ENCODE measurements at regions not wholly inside any gene's neighbourhood (a gene's known extent, or its start where the extent isn't known, plus 50 kb on each side); places are given as distances from the start of the nearest gene placed in this dataset.
A peak's percentile ranks its signal among the peaks of the same experiment; 100 is the strongest.
"Not testable (repeated sequence)": the region's sequence is repeated elsewhere in the genome, so short reads cannot be mapped to it uniquely, and the experiment has no call there.

DNA sequence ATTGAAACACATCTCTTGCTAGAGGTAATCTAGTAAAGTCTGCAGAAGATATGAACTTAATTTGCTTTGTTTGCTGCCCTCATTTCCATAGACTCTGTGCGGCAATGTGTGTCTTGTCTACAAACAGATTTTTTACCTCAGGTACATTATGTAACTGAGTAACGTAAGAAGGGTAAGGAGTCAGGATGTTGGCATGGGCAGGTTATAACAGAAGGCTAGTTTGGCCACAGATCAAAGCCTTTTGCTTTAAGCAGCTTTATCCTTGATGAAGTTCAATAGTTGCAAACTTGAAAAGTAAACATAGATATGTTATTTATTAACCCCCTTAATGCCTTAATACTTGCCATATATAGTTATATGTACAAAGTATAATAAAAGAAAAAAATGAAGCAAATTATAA lies 391.6 kb upstream of the FKBP1C start:
- DNase-seq (ENCODE audit: low spot score), result peak; percentile 42

DNA sequence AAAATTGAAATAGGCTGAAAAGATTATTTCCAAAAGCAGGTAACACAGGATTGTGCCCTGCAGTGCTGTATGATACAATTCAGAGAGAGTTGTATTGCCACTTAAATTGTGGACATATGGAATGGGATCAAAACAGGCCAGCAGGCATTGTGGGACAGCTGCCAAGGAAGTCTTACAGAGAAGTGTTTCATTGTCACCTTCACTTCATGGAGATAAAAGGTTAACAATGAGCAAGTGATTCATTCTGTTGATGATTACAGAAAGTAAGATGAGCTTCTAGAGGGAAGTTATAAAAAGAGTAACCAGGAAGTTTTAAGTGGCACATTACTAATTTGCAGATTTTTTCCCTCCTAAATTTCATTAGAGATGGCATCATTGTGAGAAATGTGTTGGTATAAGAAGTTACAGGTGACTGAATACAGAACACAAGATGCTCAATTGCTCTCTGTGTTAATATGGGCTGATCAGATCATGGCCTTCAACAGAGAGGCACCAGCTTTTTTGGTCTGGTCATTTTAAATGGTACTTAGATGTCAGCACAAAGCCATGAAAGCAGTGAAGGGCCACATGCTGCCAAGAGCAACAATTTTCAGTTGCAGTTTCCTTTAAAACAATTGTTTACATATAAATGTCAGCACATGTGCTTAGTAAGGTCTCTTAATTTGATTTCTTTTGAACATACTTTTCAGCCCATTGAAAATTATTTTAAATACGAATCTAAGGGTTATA lies 402.5 kb upstream of the FKBP1C start:
- DNase-seq (ENCODE audit: low spot score), result peak; percentile 31

DNA sequence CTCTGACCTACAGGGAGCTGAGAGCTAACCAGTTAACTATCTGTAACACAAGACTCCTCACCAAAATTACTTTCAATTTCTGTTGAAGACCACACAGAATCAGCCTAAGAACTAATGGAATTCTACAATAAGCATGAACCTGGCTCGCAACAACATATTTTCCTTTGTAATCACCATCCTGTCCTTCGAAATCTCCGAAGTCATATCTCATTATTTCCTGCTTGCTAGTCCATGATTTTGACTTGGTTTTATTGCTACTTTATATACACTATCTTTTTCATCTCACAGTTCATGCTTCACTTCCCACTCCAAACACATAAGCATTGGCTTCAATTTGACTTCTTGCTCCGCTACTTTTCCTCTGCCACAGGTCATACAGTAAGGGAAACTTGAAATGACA lies 405.8 kb upstream of the FKBP1C start:
- no peak for DNase-seq (ENCODE audit: low spot score)

DNA sequence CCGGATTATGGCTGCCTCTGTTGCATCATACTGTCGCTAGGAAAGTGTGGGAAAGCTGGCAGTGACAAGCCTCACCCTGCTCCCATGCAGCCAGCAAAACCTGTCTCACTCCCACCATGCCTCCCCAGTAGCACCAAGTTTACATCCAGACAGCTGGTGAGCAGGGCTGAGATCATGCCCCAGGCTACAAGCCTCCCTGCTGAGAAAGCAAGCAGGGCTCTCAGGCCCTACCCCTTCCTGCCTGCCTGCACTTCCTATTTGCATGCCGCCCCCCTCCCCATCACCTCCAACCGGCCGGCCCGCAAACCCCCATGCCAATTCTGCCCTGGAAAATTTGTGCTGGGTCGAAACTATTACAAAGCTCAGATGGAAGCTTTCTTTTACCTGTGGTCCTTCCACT lies 408.2 kb upstream of the FKBP1C start:
- no peak for DNase-seq (ENCODE audit: low spot score)

DNA sequence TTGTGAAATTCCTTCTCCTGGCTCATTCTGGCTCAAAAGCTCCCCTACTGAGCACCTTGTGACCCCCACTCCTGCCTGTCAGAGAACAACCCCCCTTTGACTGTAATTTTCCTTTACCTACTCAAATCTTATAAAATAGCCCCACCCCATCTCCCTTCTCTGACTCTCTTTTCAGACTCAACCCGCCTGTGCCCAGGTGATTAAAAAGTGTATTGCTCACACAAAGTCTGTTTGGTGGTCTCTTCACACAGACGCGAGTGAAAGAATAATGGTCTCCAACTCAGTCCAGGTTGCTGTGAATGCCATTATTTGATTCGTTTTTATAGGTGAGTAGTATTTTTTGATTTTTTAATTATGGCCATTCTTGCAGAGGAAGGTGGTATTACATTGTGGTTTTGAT lies 414.1 kb upstream of the FKBP1C start:
- DNase-seq (ENCODE audit: low spot score), result no peak

DNA sequence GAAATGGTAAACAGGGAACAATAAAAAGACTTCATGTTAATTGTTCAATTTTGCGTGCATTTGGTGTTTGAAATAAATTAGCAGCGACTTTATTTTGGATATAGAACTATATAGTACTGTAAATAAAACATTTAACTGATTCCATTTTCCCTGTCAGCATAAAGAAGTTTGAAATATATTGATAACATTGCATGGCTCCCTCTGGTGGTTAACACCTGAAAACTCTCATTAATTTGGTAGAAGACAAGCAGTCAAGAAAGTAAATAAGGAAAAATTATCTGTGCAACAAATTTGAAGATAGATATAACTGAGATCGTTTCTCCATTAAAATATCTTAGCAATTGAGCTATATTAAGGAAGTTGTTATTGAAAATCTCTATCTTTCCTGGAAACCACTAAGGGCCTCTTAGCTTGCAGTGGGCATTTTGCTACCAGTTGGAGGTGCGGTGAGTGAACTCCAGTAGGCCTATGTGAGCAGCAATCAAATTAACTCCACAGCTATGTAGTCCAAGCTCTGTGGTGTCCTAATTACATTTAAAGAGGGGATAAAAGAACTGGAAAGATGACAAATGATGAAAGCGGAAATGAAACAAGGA lies 435.7 kb upstream of the FKBP1C start:
- DNase-seq (ENCODE audit: low spot score), result no peak

DNA sequence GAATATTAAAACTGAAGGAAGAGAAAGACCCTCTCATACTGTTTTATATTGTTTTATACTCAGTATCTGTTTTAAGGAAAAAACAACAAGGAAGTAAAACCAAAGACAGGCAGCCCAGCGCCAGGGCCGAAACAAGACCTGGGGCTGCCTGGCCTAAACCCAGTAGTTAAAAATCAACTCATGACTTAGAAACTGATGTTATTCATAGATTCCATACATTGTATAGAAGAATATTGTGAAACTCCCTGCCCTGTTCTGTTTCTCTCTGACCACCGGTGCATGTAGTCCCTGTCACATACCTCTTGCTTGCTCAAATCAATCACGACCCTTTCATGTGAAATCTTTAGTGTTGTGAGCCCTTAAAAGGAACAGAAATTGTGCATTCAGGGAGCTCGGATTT lies 445.1 kb upstream of the FKBP1C start:
- DNase-seq (ENCODE audit: low spot score), result not testable (repeated sequence)

DNA sequence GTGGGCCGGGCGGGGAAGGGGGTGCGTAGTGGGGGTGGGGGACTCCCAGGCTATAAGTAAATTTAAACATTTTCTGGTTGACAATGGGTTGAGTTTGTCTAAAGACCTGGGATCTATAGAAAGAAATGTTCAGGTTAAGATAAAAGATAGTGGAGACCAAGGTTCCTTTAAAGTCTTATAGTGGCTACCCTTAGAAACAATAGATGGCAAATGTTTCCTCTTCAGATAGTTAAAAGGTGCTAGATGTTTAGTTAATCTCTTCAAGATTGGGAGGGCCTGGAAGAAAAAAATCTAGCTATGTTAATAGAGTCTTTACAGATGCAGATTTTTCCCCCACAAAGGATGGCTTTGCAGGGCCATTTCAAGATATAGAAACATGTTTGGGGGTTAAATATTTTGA lies 446.4 kb upstream of the FKBP1C start:
- no peak for DNase-seq (ENCODE audit: low spot score)

DNA sequence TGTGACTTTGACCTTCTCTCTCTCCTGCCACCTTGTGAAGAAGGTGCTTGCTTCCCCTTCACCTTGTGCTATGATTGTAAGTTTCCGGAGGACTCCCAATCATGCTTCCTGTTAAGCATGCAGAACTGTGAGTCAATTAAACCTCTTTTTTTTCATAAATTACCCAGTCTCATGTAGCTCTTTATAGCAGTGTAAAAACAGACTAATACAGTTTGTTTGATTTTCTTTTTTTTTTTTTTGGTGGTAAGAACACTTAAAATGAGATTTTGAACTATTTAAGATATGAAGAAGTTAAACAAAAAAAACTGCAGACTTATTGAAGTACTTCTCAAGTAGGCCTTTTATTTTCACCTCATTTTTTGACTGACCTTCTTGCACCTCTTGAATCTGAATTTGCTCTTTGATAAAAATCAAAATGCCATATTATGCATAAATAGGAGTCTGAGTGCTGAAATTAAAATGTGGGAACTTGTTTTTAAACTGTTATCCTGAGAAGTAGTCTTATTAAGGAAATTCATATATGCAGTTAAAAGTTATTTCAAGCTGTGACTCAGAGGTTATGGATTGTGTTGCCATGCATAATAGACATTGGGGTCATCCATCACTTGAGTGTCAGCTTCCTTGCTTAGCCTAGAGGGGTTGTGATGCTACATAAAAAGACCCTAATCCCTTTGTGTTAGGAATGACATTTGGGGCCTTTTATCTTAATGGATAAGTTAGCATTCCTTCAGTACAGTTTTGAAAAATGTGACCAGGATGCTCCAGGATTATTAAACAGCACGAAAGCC lies 447.9 kb upstream of the FKBP1C start:
- no peak for DNase-seq (ENCODE audit: low spot score)

DNA sequence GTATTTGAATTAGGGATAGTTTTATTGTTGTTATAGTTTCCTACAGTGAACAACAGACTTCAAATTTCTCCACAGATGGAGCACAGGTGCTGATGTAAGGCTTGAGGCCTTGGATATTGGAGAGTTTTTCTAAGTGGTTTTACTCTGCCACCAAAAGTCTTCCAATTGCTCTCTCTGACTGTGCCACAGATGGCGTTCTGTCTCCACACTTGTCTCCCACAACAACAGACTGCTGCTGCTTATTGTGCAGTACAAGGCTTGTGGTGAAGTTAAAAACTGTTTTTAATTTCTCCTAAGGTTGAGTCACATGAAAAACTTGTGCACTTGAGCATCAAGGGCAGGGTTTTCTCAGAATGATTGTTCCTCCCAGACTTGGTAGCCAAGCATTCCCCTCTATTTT lies 460.9 kb upstream of the KHDRBS2 start:
- DNase-seq (ENCODE audit: low spot score), result no peak

DNA sequence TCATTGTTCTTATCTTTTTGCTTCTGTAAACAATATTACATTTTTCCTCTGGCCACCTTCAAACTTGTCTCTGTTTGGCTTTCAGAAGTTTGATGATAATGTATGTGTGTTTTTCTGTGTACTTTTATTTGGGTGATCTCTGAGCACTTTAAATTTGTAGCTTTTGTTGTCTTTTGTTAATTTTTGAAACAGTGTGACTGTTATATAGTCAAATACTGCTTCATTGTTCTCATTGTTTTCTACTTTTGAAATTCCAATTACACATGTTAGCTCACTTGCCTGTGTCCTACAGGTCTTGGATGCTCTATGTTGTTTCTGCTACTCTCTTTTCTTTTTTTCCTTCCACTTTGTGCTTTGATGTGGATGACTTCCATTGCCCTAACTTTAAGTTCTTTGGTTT lies 460.1 kb upstream of the KHDRBS2 start:
- DNase-seq (ENCODE audit: low spot score), result no peak

DNA sequence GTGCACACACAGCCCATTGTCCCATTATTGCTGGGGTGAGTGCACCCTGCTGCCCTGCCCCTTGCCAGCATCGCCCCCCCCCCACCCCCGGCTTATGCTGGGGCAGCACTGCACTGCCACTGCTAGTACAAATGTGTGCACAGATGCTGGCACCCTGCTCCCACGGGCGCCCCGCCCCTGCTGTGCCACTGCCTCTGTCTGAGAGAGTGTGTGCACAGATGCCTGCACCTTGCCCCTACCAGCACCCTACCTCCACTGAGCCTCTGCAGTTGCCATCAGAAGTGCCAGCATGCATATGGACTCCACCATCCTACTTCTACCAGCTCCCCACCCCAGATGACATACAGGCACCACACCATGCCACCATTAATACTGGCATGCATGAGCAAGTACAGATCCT lies 454.6 kb upstream of the KHDRBS2 start:
- DNase-seq (ENCODE audit: low spot score), result no peak

DNA sequence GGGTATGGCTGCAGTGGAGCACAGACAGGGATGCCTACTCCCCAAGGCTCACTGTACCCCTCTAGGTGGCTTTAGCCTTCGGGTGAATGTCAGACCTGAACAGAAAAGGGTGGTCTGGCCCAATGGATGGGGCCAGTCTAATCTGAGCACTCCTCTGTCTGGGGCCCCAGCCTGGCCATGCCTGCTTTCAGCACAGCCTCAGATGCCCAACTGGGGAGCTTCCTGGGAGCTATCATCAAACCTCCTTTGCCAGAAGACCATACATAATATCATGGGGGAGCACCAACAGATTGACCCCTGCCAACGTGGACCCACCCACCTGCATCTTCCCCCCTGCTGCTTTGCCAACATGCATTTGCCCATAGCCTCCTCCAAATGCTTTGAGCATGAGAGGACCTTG lies 454.1 kb upstream of the KHDRBS2 start:
- no peak for DNase-seq (ENCODE audit: low spot score)

DNA sequence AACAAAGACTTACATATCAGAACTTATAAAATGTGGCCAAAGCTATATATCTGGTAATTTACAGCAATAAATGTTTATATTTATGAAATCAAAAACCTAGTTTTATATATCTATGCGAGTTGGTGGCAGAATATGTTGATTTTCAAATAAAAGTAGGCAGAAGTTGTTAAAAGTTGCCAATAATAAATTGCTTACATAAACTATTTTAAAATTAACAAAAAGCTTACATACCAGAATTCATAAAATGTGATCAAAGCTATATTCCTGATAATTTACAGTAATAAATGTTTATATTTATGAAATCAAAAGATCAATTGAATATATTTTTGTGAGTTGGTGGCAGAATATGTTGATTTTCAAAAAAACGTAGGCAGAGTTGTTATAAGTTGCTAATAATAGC lies 451.8 kb upstream of the KHDRBS2 start:
- DNase-seq (ENCODE audit: low spot score), result no peak

DNA sequence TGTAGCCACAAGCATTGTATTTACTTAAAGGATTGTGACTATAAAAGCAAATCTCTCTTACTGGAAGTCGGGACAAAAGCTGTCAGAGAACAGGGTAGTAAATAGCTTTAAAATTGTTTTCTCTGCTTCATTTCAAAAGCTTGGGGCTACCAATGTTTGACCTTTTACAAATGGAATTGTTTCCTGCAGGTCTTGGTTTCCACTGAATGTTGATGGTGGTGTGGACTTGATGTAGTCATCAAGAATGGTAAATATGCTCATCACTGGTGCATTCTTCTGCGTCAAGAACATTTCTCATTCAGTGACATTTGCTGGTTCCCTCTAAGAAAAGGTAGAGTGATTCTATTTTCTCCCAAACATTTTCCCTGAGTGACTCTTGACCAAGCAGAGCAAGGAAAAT lies 435.4 kb upstream of the KHDRBS2 start:
- DNase-seq (ENCODE audit: low spot score), result no peak

DNA sequence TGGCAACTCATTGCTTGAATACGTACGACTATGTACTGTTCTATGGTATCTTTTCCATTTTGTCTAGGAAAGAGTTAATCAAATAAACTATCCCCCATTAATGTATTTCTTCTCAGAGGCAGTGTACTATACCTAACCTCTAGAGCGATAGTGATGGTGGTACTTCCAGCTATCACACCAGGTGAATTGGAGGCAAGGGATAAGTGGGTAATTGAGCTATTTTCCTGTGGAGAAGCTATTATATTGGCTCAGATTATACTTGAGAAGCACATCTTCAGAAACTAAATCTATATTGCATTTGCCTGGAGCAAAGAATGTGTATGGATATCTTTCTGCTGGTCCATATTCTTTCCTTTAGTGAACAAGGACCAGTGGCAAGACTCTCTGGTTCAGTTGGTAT lies 430.7 kb upstream of the KHDRBS2 start:
- no peak for DNase-seq (ENCODE audit: low spot score)

DNA sequence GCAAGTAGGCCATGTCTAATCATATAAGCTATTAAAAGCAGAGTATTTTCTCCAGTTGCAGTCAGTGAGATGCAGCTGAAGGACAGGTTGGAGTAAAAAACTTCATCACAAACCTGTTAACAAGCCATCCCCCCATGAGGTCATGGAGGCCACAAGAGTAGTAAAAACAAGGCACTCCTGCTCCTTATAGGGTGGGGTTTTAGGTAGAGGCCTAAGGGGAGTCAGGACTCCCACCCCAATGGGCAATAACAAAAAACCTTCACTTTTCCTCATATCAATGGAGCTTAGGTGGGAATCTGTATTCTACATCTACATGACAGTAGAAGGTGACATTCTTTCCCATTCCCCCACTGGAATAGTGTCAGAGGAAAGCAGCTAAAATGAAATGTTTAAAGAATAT lies 428.1 kb upstream of the KHDRBS2 start:
- DNase-seq (ENCODE audit: low spot score), result no peak

DNA sequence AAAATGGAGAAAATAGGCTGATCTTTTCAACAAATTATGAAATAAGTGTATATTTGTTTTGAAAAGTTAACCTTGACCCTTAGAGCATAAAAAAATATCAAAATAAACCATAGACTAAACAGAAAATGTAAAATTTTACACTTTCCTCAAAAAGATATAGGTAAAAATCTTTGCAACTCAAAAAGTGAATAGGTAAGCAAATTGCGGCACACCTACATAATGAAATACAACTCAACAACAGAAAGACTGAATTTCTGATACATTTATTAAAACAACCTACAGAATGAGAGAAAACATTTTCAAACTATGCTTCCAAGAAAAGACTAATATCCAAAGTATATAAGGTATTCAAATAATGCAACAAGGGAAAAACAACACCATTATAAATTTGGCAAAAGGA lies 425.7 kb upstream of the KHDRBS2 start:
- DNase-seq (ENCODE audit: low spot score), result no peak

DNA sequence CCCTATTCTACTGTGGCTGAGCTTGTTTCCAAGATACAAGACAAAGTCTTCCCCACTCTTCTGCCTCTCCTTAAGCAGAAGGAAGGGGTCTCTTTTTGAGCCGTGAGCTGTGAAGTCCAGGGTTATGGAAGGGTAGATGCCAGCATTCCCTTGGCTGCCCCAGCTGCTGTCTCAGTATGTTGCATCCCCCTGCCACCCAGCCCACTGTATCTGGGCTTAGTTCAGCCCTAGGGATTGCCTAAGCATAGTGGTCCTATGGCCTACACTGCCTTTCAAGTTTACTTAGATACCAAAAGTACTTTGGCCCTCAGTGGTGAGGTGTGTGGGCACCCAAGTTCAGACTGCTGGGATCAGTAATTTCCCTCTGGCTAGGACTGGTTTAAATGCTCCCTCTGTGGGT lies 421.9 kb upstream of the KHDRBS2 start:
- DNase-seq (ENCODE audit: low spot score), result no peak

DNA sequence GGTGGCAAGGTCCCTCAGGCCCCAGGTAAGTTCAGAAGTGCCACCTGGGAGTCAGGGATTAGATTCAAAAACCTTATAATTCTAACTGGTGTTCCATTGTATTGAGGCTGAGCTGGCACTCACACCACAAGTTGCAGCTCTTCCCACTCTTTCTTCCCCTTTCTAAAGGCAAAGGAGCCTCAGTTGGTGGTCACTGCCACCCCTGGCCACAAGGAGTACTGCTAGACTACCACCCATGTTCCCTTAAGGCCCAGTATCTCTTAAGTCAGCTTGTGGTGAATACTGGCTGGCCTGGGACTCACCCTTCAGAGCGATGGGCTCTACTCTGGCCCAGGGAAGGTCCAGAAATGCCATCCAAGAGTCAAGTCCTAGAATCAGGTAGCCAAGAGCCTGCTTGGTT lies 421.1 kb upstream of the KHDRBS2 start:
- no peak for DNase-seq (ENCODE audit: low spot score)

DNA sequence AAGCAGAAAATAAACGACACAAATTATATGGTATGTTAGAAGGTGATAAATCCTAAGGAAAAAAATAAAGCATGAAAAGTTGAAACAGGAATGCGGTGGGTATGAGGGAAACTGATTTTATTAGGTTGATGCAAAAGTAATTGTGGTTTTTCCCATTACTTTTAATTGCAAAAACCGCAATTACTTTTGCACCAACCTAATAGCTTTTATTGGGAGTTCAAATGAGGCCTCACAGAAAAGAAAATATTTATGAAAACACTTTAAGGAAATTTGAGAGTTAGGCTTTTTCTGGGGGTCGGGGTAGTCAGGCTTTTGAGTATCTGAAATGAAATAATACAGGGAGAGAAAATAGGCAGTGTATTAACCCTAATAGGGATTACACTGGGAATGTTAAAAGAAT lies 397.0 kb upstream of the KHDRBS2 start:
- no peak for DNase-seq (ENCODE audit: low spot score)

DNA sequence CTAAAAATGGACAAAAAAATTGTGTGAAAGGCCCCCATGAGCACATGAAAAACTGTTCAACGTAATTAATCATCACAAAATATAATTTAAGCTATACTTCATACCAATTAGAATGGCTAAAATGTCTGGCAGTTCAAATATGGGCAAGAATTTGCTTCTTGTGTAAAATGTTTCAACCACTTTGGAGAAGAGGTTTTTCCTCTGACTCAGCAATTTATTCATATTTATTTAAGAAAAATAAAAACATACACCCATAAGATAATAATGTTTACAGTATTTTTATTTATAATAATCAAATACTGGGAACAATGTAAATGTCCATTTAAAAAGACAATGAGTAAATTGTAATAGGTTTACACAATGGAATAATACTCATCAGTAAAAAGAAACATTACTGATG lies 395.1 kb upstream of the KHDRBS2 start:
- no peak for DNase-seq (ENCODE audit: low spot score)

DNA sequence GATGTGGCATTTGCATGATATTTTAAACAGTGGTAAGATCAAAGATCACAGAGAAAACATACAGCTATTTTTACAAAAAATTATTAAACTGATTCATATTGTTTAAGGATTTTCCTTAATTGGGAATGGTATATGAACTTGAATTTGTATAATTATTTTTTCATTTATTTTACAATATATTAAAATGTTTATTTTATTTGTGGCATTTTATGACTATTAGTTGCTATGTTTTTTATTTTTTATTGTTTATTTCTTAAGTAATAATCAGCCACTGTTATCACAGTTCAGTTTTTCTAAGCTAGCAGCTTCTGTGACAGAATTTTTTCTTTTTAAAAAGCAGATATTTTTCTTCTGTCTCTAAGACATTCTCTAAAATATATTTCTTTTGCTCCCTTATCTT lies 387.0 kb upstream of the KHDRBS2 start:
- DNase-seq (ENCODE audit: low spot score), result no peak
